ENCODE measurements at regions not wholly inside any gene's neighbourhood (a gene's known extent, or its start where the extent isn't known, plus 50 kb on each side); places are given as distances from the start of the nearest gene placed in this dataset.
A peak's percentile ranks its signal among the peaks of the same experiment; 100 is the strongest.

DNA sequence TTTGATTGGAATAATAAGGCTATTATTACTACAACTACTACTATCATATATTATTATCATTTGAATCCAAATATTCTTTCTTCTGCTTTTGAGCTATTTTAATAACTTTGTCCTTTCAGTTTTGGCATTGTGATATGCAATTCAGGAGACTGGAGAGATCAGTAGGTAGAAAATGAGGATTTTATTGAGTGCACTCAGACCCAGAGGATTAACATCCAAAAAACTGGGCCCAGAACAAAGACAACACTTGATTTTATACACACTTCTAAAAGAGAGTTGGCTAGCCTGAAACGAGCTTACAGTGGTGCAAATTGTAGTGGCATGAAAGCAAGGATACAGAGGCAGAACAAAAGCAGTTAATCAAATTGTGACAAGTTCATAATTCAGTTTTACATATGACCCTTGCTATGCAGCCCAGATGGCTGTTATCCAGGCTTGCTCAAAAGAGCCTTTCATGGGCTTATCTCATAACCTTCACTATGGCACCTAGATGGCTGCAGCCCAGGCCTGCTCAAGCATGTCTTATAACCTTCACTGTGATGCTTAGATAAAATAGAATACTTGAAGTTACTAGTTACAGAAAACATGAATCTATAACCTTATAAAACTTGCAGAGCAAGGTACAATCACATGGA lies 796.3 kb upstream of the RAG2 start:
- ATAC-seq, result no peak

DNA sequence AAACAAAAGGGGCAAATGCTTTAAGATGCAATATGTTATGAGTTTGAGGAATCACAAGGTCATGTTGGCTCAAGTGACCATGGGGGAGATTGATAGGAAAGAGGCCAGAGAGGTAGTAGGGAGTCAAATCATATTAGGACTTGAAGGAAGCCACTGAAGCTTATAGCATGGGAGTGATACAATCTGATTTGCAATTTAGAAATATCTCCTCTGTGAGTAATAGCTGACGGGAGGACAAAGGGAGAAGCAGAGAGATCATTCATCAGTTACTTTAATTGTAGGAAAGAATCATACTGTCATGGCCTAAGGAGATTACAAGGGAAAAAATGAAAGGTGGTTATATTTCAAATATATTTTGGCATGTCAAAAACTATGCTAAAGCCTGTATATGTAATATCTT lies 793.6 kb upstream of the RAG2 start:
- no peaks in the 10 kb centered on the region for H3K4me1 ChIP-seq
- ChIA-PET CTCF (no interaction called here), POLR2A (no interaction called here)
- no peak overlapping the region for H3K4me3 ChIP-seq
- no peak overlapping the region for H3K27ac ChIP-seq
- TF ChIP-seq BHLHE40 (IDR thresholded peaks at IDR 0.05; ENCODE audit: low read depth, low read length) (no peak), RCOR1 (IDR thresholded peaks at IDR 0.05; ENCODE audit: low read depth, low read length) (no peak), JUN (IDR thresholded peaks at IDR 0.05) (no peak), SREBF2 (IDR thresholded peaks at IDR 0.05) (no peak), POLR2AphosphoS2 (conservative IDR thresholded peaks at IDR 0.05; ENCODE audit: low read length) (no peak), NPAS2 (CRISPR knock-in tag; IDR thresholded peaks at IDR 0.05; ENCODE audit: borderline replicate concordance) (no peak), CHD2 (IDR thresholded peaks at IDR 0.05; ENCODE audit: low read length, partially characterized antibody) (no peak), FOSL2 (IDR thresholded peaks at IDR 0.05) (no peak), FOSL2 (CRISPR knock-in tag; IDR thresholded peaks at IDR 0.05) (no peak)
- TF ChIP-seq, protein P1, sequence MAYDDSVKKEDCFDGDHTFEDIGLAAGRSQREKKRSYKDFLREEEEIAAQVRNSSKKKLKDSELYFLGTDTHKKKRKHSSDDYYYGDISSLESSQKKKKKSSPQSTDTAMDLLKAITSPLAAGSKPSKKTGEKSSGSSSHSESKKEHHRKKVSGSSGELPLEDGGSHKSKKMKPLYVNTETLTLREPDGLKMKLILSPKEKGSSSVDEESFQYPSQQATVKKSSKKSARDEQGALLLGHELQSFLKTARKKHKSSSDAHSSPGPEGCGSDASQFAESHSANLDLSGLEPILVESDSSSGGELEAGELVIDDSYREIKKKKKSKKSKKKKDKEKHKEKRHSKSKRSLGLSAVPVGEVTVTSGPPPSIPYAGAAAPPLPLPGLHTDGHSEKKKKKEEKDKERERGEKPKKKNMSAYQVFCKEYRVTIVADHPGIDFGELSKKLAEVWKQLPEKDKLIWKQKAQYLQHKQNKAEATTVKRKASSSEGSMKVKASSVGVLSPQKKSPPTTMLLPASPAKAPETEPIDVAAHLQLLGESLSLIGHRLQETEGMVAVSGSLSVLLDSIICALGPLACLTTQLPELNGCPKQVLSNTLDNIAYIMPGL (CRISPR knock-in tag; IDR thresholded peaks at IDR 0.05; ENCODE audit: borderline replicate concordance), result no peak
- TF ChIP-seq, protein P2, sequence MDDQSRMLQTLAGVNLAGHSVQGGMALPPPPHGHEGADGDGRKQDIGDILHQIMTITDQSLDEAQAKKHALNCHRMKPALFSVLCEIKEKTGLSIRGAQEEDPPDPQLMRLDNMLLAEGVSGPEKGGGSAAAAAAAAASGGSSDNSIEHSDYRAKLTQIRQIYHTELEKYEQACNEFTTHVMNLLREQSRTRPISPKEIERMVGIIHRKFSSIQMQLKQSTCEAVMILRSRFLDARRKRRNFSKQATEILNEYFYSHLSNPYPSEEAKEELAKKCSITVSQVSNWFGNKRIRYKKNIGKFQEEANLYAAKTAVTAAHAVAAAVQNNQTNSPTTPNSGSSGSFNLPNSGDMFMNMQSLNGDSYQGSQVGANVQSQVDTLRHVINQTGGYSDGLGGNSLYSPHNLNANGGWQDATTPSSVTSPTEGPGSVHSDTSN (IDR thresholded peaks at IDR 0.05), result no peak
- ATAC-seq (no peak), FAIRE-seq (no peak), DNase-seq (ENCODE audit: low read depth in 1 of 2, low spot score in 1 of 2) (no peak)
- no peak overlapping the region for H3K4me2 ChIP-seq
- WGBS (ENCODE audit: missing lambda C conversion rate), result 3% methylated on average over 1 of the region's 1 CpG
- peaks cover 20% of the 10 kb centered on the region; the same call in 2 of the 3 replicates for H3K9me3 ChIP-seq

More for the DNA sequence above, 796.3 kb upstream of the RAG2 start:
- Histone ChIP-seq H3K4me3 (no peak overlapping the region), H3K4me2 (no peak overlapping the region), H3K9me3 (peaks cover 20% of the 10 kb centered on the region; the same call in 2 of the 3 replicates), H3K27ac (no peak overlapping the region), H3K4me1 (no peaks in the 10 kb centered on the region)
- DNase-seq (ENCODE audit: low read depth in 1 of 2, low spot score in 1 of 2) (peak in 1 of 2 experiments; percentile 2), FAIRE-seq (no peak)
- 3% methylated on average over 1 of the region's 1 CpG for WGBS (ENCODE audit: missing lambda C conversion rate)
- TF ChIP-seq HOXB13 (CRISPR knock-in tag; IDR thresholded peaks at IDR 0.05; ENCODE audit: low read depth), result no peak
- no peak for TF ChIP-seq CHD4 (IDR thresholded peaks at IDR 0.05; ENCODE audit: borderline replicate concordance)
- no peak for TF ChIP-seq GATA3 (IDR thresholded peaks at IDR 0.05; ENCODE audit: borderline replicate concordance)
- TF ChIP-seq, protein P3, sequence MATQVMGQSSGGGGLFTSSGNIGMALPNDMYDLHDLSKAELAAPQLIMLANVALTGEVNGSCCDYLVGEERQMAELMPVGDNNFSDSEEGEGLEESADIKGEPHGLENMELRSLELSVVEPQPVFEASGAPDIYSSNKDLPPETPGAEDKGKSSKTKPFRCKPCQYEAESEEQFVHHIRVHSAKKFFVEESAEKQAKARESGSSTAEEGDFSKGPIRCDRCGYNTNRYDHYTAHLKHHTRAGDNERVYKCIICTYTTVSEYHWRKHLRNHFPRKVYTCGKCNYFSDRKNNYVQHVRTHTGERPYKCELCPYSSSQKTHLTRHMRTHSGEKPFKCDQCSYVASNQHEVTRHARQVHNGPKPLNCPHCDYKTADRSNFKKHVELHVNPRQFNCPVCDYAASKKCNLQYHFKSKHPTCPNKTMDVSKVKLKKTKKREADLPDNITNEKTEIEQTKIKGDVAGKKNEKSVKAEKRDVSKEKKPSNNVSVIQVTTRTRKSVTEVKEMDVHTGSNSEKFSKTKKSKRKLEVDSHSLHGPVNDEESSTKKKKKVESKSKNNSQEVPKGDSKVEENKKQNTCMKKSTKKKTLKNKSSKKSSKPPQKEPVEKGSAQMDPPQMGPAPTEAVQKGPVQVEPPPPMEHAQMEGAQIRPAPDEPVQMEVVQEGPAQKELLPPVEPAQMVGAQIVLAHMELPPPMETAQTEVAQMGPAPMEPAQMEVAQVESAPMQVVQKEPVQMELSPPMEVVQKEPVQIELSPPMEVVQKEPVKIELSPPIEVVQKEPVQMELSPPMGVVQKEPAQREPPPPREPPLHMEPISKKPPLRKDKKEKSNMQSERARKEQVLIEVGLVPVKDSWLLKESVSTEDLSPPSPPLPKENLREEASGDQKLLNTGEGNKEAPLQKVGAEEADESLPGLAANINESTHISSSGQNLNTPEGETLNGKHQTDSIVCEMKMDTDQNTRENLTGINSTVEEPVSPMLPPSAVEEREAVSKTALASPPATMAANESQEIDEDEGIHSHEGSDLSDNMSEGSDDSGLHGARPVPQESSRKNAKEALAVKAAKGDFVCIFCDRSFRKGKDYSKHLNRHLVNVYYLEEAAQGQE (IDR thresholded peaks at IDR 0.05), result no peak
- ChIA-PET CTCF (no interaction called here), POLR2A (no interaction called here)

DNA sequence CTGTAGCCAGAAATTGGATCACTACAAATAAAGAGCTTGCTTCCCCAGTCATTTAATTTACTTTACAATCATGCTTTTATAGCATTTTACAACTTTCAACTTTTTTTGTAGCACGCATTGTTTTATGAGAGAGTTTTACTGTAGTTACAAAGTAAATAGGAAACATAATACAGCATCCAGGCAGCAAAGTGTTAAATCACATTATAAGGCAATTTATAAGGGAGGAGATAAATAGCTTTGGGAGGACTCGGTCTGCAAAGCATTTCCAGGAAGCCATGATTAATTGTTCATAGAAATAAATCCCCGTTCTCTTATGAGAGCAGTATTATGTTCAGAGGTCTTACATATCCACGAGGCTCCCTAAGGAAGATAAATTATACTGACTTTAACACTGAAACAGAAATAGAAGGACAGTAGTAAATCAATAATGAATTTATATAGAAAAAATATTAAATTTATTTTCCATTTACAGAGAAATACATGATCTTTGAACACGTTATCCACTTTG lies 792.6 kb upstream of the RAG2 start:
- CTCF ChIA-PET, result no interaction called here

More for the DNA sequence above, 792.6 kb upstream of the RAG2 start:
- FAIRE-seq, result no peak
- DNase-seq (ENCODE audit: low read depth in 1 of 2, low spot score in 1 of 2), result no peak
- POLR2A ChIA-PET, result no interaction called here
- no peak for TF ChIP-seq EHF (CRISPR knock-in tag; IDR thresholded peaks at IDR 0.05)
- no peak overlapping the region for H3K27ac ChIP-seq
- under 1% methylated on average over 5 of the region's 5 CpGs for WGBS (ENCODE audit: missing lambda C conversion rate)
- no peak overlapping the region for H3K4me2 ChIP-seq
- no peak overlapping the region for H3K4me3 ChIP-seq
- H3K9me3 ChIP-seq, result peaks cover 14% of the 10 kb centered on the region; the same call in 1 of the 3 replicates
- no peak for ATAC-seq
- H3K4me1 ChIP-seq, result no peaks in the 10 kb centered on the region
